ENCODE measurements at regions not wholly inside any gene's neighbourhood (a gene's known extent, or its start where the extent isn't known, plus 50 kb on each side); places are given as distances from the start of the nearest gene placed in this dataset.
A peak's percentile ranks its signal among the peaks of the same experiment; 100 is the strongest.

- ATAC-seq = no peak
Measured at GRCh38 chr11:32531528-32531927, 52.1 kb upstream of the EIF3M start.

- peak in 1 of 2 donors; percentile 38 for ATAC-seq
Measured at GRCh38 chr11:32529994-32530588, 53.5 kb upstream of the EIF3M start.

GRCh38 chr11:32527261-32528175 is 56.1 kb upstream of the EIF3M start:
- ATAC-seq = no peak

- ATAC-seq = no peak
Measured at GRCh38 chr11:32526760-32527159, 56.9 kb upstream of the EIF3M start.

- no peak for ATAC-seq
Measured at GRCh38 chr11:32511926-32512325, 71.7 kb upstream of the EIF3M start.

GRCh38 chr11:32510039-32510438 is 73.6 kb upstream of the EIF3M start:
- no peak for ATAC-seq

GRCh38 chr11:32508780-32509179 is 73.4 kb upstream of the WT1 start:
- ATAC-seq = no peak

GRCh38 chr11:32500001-32500400 is 64.7 kb upstream of the WT1 start:
- ATAC-seq = no peak

GRCh38 chr11:32497951-32498350 is 62.6 kb upstream of the WT1 start:
- no peak for ATAC-seq

GRCh38 chr11:32494629-32495028 is 59.3 kb upstream of the WT1 start:
- ATAC-seq = no peak

GRCh38 chr11:32489464-32489863 is 54.1 kb upstream of the WT1 start:
- no peak for ATAC-seq

- ATAC-seq = no peak
Measured at GRCh38 chr11:32487270-32487669, 51.9 kb upstream of the WT1 start.

GRCh38 chr11:32485733-32486132 is 50.4 kb upstream of the WT1 start:
- ATAC-seq = no peak
